ENCODE measurements at regions not wholly inside any gene's neighbourhood (a gene's known extent, or its start where the extent isn't known, plus 50 kb on each side); places are given as distances from the start of the nearest gene placed in this dataset.

GRCh38 chr11:44380009-44380313 is 70.0 kb upstream of the ALX4 start:
- TF ChIP-seq EZH2 (IDR thresholded peaks at IDR 0.05; ENCODE audit: borderline replicate concordance, low read depth, low read length, poor library complexity, severe bottlenecking) (no peak), CTCF (conservative IDR thresholded peaks at IDR 0.05; ENCODE audit: low read depth, low read length) (no peak)
